ENCODE measurements at regions not wholly inside any gene's neighbourhood (a gene's known extent, or its start where the extent isn't known, plus 50 kb on each side); places are given as distances from the start of the nearest gene placed in this dataset.
"Not testable (repeated sequence)": the region's sequence is repeated elsewhere in the genome, so short reads cannot be mapped to it uniquely, and the experiment has no call there.

GRCh38 chr1:60311838-60312237 lies 238.3 kb upstream of the C1orf87 start:
- DNase-seq = no peak

- DNase-seq = no peak
Measured at GRCh38 chr1:60299581-60299980, 226.0 kb upstream of the C1orf87 start.

GRCh38 chr1:60298290-60298689 lies 224.7 kb upstream of the C1orf87 start:
- no peak for DNase-seq

GRCh38 chr1:60296794-60297193 lies 223.2 kb upstream of the C1orf87 start:
- DNase-seq = no peak

DNA sequence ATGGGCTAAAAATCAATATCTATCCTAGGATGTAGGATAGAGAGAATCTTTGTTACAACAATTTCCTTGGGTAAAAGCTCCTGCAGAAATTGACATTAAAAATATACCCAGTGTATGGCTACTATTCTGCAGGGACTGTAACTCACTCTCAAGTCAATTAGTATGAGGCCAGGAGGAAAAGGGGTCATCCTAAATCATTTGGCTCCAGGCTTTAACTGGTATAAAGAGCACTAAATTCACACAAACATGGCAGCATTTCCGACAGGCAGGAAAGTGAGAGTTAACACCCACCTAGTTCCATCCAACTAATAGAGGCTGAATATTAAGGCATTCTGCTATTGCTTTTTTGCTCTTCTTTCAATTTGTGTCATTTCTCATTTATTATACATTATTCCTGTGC lies 218.6 kb upstream of the C1orf87 start:
- DNase-seq = no peak

GRCh38 chr1:60290393-60290792 lies 216.8 kb upstream of the C1orf87 start:
- DNase-seq = no peak

GRCh38 chr1:60287536-60287935 lies 214.0 kb upstream of the C1orf87 start:
- DNase-seq = no peak

DNA sequence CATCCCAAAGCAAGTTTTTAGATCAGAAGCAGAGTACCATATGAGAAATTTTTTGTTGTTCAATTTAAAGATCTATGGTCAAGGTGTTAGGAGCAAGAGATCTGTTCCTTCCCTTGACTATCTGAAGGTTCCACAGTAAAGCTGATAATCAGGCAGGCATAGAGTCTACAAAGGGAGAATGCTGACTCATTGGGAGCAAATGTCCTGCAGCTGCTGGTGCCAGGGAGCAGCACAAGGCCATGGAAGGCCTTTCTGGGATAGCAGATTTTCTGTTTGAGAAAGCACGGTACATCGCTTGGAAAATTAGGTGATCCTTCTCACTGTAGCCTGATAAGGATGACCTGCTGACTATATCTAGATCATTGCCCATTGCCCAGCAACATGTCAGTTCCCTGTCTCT lies 210.1 kb upstream of the C1orf87 start:
- no peak for DNase-seq

DNA sequence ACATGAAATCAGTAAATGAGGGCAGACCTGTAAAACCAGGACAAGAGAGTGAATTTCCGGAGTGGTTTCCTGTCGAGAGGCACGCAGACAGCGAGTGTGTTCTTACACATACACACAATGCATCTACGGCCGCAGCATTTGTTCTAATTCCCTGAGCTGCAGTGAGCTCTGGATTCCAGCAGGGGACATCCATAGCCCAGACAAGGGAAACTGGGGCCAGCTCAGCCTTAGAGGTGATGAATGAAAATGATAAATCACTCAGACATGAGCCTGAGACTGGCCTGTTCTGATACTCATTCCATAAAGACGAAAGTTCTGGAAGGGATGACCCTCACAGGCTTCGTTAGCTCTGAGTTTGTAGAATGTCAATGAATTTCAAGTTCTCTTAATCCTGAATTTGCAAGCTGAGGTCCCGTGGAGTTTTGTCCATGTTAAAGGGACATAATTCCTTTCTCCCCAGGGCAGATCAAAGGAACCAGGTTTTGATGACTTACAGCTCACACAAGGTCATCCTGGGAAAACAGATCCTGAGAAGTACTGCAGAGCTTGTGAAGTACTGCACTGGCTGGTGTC lies 207.9 kb upstream of the C1orf87 start:
- peak; percentile 85 for DNase-seq

DNA sequence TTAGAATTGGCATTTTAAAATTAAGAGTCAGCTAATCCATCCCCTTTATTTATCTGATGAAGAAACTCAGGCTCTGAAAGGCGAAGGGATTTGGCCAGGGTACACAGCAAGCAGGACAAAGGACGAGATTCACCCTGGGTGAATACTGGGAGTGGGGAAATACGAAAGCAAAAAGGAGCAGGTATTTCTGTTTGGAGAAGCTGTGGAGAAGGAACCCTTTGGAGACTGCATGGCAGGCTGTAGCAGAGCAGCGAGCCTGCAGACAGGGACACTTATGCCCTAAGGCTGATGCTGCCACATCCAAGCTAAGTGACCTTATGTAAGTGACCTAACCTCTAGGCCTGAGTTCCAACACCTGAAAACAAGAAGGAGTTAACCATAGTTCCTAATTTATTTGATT lies 207.2 kb upstream of the C1orf87 start:
- no peak for DNase-seq

- DNase-seq = peak; percentile 48
Measured at GRCh38 chr1:60280256-60280655, 206.7 kb upstream of the C1orf87 start.

GRCh38 chr1:60279798-60280197 lies 206.2 kb upstream of the C1orf87 start:
- DNase-seq = peak; percentile 71

DNA sequence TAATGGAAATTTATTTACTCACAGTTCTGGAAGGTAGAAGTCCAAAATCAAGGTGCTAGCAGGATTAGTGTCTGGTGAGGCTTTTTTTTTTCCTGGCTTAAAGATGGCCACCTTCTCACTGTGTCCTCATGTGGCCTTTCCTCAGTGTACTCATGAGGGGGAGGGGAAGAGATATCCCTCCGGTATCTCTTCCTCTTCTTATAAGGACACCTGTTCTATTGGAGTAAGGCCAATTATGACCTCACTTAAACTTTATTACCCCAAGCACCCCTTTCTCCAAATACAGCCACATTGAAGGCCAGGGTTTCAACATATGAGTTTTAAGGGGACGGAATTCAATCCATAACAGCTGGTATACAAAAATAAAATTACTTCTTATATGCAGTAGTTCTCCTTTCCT lies 203.7 kb upstream of the C1orf87 start:
- DNase-seq = no peak

DNA sequence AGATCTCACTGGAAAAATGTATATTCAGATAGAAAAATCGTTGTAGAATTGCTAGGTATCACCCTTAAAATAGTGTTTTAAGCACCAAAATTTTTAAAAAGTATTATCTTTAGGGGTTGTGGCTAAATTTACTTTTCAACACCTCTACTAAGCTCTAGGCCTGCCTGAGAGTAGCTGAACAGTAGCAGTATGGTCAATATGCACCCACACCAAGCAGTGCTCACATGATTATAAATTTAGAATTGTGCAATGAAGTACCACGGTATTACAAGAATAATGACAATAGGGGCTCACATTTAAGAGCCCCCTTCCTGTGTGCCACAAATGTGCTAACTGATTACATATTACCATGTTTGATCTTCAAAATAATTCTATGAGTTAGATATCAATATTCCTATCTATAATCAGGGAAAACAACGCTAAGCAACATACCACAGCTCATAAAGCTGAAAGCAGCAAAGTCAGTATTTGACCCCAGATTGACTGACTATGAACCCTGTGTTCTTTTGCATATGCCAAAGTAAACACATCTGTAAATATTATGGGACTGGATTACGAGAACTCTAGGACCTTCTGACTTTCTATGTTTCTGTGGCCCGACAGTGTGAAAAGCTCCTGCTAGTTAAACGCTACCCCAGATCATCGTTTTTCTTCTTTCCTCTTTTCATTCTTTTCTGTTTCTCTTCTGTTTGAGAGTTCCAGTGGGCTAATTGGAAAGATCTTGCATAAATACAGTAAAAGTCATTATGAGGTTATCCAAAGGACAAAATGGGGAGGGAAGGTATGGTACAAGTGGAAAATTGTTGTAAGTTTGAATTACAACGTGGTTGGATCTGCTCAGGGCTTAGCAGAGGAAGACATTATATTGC lies 201.1 kb upstream of the C1orf87 start:
- no peak for DNase-seq

GRCh38 chr1:60273185-60273584 lies 199.6 kb upstream of the C1orf87 start:
- DNase-seq = no peak

GRCh38 chr1:60271041-60271440 lies 197.5 kb upstream of the C1orf87 start:
- DNase-seq = no peak

DNA sequence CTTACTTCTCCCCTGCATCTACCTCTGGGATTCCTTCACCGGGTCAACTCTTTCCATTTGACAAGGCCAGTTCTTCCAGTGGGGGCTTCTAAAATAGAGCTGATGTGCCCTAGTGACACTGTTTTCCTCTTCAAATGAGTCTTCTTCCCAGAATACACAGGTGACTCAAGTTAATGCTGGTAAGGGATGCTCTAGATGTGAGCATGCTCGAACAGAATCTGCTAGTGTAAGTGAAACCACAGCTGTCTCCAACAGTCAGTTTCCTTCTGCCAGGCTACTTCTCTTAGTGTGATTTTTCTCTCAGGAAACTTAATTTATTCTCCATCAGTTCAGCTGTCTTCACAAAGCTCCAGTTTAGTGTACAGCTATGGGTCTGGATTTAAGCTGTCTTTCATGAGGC lies 194.9 kb upstream of the C1orf87 start:
- no peak for DNase-seq

GRCh38 chr1:60265560-60266535 lies 192.3 kb upstream of the C1orf87 start:
- peak; percentile 83 for DNase-seq

GRCh38 chr1:60262701-60263100 lies 189.1 kb upstream of the C1orf87 start:
- no peak for DNase-seq

DNA sequence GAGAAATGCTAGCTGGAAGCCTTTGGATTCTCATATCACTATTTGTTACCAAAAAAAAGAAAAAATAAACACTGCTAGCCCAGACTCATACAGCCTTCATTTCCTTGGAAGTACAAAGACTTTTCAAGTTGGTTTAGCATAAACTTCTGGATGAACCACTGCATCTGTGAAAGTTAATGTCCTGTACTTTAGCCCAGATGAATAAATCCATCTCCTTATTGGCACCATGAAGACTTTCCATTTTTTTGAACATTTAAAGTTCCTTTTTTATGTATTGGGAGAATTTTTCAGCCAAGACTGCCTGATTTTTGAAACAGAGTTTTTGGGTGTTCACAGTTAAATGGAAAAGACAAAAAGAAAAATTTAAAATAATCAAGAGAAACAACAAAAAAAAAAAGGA lies 184.0 kb upstream of the C1orf87 start:
- DNase-seq = no peak

GRCh38 chr1:60255565-60255964 lies 182.0 kb upstream of the C1orf87 start:
- peak; percentile 19 for DNase-seq

DNA sequence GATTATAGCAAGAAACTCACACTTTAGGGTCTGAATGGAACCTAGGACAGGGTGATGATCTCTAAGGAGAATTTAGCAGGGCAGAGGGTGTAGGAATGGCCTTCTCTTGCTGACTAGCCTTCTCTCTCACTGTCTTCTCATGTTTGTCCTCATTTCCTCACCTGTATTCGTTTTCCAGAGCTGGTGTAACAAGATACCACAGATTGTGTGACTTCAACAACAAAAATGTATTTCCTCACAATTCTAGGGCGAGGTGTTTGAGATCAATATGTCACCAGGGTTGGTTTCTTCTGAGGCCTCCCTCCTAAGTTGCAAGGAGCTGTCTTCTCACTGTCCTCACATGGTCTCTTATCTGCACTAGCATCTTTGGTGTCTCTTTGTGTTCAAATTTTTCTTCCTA lies 177.9 kb upstream of the C1orf87 start:
- no peak for DNase-seq

DNA sequence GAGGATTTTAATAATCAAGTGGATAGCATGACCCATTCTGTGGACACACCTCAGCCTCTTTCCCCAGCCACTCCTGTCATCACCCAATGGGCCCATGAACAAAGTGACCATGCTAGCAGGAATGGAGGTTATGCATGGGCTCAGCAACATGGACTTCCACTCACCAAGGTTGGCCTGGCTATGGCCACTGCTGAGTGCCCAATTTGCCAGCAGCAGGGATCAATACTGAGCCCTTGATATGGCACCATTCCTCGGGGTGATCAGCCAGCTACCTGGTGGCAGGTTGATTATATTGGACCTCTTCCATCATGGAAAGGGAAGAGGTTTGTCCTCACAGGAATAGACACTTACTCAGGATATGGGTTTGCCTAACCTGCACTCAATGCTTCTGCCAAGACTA lies 173.9 kb upstream of the C1orf87 start:
- DNase-seq = not testable (repeated sequence)
